Glomerular endothelial cell (primary cell): ENCODE measurements at regions not wholly inside any gene's neighbourhood (a gene's known extent, or its start where the extent isn't known, plus 50 kb on each side); places are given as distances from the start of the nearest gene placed in this dataset.

ENCODE experiments used
- DNase-seq: peaks from one replicate; pipeline ENCODE4 v3.0.0-alpha.2; 2011; ENCODE audit warnings: low read depth, low spot score; ENCODE audit errors: extremely low read depth

GRCh38 chr4:96164814-96165351 is 325.0 kb downstream of the PDHA2 start:
- no peak for DNase-seq

GRCh38 chr4:96166806-96167205 is 326.9 kb downstream of the PDHA2 start:
- DNase-seq = no peak

DNA sequence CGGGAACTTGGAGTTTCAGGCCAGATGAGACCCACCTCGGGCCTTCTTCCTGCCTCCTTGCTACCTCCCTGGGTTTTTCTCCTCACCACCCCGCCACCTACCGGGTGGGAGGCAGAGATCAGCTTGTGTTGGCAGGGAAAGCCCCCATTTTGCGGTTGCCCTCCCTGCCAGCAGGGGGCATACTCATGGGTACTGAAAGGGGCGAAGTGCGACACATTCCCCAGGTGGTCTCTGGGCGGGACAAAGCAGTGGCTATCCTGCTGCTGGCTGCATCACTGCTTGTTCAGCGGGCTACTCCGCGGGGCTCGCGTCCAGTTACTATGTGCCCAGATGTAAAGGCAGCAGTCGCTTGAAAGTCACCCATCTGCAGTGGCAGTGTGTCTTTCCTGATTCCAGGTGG is 330.3 kb downstream of the PDHA2 start:
- no peak for DNase-seq

DNA sequence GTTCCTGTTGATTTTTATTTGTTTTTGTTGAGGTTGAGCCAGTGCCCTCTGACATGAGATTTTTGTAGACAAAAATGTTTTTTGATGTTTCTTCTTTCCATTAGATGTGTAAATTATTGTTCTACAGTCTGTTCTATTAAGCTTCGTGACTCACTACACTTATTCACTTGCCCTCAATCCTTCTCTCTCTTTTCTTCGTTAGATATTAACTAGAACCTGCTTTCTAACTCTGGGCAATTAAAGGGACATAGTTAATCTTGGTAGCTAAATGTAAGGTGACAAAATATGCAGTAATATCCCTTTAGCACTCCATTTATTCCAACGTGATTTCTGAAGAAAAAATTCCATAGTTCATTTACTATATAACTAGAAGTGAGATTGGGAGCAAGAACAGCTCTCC is 333.9 kb downstream of the PDHA2 start:
- DNase-seq = no peak

GRCh38 chr4:96175871-96176270 is 336.0 kb downstream of the PDHA2 start:
- DNase-seq = no peak

DNA sequence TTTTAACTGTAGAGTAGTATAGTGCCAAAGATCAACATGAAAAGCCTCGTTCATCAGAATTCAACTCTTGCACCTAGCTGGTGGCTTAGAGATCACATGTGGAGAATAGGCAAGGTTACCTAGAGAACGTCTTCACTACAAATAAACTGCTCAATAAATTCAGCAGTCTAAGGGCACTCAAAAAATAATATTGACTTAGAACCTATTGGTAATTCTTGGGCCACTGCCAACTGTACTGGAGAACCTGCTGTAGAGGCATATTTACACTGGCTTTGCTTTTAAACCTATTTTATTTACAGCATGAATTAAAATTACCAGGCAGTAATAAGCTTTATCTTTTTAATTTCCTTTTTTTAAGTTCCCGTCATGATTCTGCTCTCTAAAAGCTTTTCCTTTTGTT is 343.7 kb downstream of the PDHA2 start:
- DNase-seq = no peak

- no peak for DNase-seq
Observed at GRCh38 chr4:96186593-96186992, 346.7 kb downstream of the PDHA2 start.

GRCh38 chr4:96189761-96190160 is 349.9 kb downstream of the PDHA2 start:
- DNase-seq = no peak

DNA sequence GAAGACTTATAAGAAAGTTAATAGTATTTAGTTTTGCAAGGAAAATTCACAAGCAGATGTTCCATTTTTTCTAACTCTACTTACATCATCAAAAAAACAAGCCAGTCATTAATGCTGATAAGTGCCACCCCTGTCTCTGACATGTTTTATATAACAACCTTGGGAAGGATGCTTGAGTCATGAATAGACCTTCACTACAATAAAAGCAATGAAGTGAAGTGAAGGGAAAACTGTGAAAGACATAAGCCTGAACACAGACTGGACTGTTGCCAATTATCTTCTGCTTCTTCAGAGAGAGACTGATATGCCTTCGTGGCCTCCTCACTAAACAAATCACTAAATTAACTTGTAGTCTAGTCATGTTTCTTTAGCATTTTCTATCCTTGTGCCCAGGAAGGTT is 353.2 kb downstream of the PDHA2 start:
- DNase-seq = no peak

DNA sequence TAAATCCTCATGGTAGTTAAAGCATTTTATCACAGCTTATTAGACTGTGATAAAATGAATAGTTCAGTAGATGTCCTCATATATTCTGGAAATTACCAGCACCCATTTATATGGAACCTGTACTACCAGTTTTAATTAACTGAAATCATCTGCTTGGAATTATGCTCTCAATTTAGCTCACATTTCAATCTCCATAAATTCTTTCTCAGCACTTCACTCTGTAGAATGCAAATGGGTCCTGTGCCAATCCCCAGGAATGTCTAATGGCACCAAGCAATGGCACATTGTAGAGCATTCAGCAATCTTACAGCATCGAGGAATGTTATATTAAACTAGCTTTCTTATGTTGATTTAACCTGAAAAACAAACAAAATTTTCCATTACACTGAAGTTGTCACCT is 355.1 kb downstream of the PDHA2 start:
- no peak for DNase-seq

DNA sequence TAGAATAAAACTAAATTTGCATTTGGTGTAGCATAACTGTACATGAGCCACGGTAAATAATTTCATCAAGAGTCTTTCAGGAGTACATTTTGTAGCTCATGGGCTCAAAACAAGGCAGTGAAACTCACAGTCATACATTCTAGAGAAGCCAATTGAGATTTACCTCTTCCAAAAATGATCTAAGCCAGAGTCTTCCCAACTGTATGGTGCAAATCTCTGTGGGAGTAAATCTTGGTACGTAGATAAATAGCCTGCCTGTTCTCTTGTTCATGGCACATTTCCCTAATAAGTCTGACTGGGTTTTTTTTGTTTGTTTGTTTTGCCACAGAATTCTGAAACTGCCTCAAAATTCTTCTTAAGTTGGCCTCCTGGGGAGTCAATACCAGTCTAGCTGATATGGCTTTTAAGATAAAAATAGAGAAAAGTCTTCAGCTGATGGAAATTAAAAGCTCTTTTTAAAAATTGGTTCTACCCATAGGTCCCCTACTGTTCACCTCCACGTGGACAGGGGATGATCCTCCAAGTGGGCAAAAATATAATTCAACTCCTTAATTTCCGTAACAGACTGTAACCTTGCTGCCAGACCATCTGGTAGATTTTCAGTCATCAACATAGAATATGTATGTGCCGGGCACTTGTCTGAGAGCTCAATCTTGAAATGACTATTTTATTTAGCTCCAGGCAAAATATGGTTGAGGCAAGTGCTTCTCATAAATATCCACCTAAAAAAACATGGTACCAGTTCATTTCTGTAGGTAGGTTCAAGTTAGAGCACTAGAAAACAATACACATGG is 365.4 kb downstream of the PDHA2 start:
- DNase-seq = no peak

GRCh38 chr4:96227515-96227914 is 387.6 kb downstream of the PDHA2 start:
- DNase-seq = no peak

DNA sequence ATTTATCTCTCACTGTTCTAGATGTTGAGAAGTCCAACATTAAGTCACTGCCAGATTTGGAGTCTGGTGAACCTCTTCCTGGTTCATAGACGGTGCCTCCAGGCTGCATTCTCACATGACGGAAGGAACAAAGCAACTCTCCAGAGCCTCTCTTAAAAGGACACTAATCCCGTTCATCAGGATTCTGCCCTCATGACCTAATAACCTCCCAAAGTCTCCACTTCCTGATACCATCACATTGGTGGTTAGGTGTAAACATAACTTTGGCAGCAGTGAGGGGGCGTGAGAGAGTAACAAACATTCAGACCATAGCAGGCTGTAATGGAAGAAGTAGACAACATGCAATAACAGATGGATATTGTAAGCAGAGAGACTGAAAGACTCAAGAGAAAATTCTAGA is 388.6 kb downstream of the PDHA2 start:
- DNase-seq = no peak

DNA sequence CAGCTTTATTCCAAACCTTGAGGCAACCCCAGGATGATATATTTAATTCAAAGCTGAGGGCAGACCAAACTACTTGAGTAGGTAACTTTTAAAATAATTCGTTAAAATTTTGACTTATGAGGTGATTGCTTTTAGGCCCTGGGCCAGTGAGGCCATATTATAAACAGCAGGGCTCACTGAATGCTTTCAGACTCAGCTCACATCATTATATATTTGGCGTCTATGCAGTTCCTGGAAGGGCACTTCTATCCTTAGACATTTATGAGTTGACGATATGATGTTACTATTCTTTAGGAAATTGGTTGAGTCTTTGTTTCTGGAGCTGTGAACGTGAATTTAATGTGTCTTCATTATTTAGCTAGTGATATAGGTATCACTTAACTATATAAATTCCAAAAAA is 400.1 kb downstream of the PDHA2 start:
- DNase-seq = no peak

DNA sequence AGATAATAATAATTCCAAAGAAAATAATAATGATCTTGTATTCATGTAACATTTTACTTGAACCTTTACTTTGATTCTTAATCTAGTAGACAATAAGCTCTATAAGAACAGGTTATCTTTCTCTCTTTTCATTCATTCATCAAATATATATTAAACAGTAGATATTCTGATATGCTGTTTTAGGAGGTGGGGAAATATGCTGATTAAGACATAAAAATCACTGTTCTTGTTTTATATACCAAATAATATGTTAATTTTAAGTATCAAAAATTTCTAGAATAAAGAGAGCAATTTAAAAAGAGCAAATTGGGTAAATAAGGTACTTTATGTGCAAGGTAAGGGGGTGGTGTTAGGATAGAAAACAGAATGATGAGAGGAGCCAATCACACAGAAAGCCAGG is 401.9 kb downstream of the PDHA2 start:
- DNase-seq = no peak

DNA sequence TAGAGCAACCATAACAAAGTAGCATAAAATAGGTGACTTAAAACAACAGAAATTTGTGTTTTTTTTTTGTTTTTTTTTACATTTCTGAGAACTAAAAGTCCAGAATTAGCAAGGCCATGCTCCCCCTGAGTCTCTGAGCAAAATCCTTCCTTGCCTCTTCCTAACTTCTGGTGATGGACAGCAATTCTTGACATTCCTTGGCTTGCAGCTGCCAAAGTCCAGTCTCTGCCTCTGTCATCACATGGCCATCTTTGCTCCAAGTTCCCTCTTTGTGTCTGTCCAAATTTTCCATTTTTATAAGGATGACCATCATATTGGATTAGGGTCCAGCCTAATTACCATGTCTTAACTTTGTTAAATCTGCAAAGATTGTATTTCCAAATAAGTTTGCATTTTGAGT is 407.2 kb downstream of the PDHA2 start:
- no peak for DNase-seq

DNA sequence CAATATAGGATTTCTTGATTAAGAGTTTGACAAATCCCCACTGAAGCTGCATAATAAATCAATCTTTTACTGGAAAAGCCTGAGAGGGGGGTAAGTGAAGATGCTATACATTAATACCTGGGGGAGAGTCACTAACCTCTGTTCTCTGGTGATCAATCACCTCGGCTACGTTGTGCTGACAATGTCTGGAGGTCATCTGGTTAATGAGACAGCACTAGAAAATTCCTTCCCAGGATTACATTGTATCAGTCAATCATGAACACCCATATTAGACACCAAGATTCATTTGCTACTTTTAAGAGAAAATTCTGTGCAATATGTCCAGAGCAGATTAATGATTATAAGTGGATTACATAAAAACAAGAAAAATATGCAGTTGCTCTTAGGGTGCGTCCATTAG is 408.3 kb downstream of the PDHA2 start:
- DNase-seq = no peak

DNA sequence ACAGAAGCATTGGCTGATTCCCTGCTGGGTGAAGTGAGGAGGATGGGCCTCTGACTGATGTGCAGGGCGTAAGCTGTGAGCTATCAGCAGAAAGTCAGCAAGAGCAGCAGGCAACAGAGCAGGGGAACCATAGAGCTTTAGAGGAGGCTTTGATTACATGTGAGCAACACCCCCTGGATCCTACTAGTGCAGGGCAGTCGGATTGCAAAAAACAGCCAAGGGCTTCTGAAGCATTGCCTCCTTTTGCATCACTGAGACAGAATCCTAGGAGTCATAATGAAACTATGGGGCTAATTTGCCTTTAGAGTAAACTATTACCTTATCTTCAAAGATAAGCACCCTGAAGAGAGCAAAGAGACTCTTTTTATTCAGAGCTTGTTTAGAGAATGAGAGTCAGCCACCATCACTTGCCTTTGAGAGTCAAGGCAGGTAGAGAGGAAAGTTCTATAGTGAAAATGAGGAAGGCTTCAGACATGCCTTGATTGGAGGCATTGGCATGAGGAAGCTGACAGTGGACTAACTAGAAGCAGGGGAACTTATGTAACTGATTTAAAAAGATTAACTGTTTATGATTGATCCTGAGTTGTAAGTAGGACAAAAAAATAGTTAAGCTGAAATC is 420.3 kb downstream of the PDHA2 start:
- no peak for DNase-seq

DNA sequence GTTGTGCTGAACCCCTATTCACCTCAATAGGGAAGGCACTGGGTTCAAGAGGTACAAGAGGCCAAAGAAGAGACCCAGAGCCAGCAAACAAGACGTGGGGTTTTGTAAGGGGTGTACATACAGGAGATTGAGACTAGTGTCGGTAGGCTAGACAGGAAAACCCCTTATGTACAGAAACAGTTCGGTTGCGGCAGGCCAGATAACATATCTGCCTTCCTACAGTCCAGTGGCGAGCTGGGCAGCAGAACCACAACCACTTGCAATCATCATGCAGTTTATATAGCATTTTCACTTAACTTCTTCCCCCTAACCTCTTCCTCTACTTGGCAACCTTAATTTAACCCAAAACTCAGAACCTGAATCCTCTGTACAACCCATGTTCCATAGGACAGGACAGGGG is 422.2 kb downstream of the PDHA2 start:
- DNase-seq = no peak

- no peak for DNase-seq
Observed at GRCh38 chr4:96263291-96263690, 423.4 kb downstream of the PDHA2 start.

DNA sequence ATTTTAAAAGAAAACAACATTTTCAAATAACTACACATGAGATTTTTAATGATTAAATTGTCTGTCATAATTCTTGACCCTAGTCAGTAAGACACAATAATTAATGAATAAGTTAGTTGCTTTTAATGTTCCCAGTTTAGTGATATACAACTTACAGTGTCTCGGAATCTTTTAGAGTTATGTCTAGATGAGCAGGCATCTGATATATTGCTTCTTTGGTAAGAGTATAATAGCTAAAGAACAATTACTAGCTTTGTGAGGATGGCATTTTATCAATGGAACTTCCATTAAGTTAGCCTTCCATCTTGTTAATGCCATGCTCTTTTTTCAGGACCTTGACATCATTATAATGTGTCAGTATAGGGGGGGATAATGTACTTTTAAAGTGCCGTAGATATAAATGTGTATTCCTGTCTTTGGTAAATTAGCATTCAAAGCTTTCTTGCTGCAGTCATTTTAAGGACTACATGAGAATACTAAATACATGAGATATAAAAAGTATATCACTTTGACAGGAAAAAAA is 425.1 kb downstream of the PDHA2 start:
- no peak for DNase-seq

- DNase-seq = no peak
Observed at GRCh38 chr4:96293806-96294205, 453.9 kb downstream of the PDHA2 start.
